MV-4-11 (cell line): ENCODE measurements at regions not wholly inside any gene's neighbourhood (a gene's known extent, or its start where the extent isn't known, plus 50 kb on each side); places are given as distances from the start of the nearest gene placed in this dataset.
A peak's percentile ranks its signal among the peaks of the same experiment; 100 is the strongest.
"Not testable (repeated sequence)": the region's sequence is repeated elsewhere in the genome, so short reads cannot be mapped to it uniquely, and the experiment has no call there.

Experiments
- DNase-seq: peaks from one replicate; lab custom pipeline; 2025; lab: John Stamatoyannopoulos, UW

- DNase-seq, result no peak
Observed at GRCh38 chr12:46711756-46712155, 114.0 kb downstream of the SLC38A4 start.

GRCh38 chr12:46710125-46710743 lies 115.6 kb downstream of the SLC38A4 start:
- DNase-seq, result no peak

- peak; percentile 93 for DNase-seq
Observed at GRCh38 chr12:46702581-46703344, 123.0 kb downstream of the SLC38A4 start.

GRCh38 chr12:46701356-46701755 lies 124.4 kb downstream of the SLC38A4 start:
- no peak for DNase-seq

GRCh38 chr12:46699986-46700385 lies 125.8 kb downstream of the SLC38A4 start:
- peak; percentile 89 for DNase-seq

- DNase-seq, result peak; percentile 18
Observed at GRCh38 chr12:46698003-46698402, 127.8 kb downstream of the SLC38A4 start.

GRCh38 chr12:46693518-46693917 lies 132.3 kb downstream of the SLC38A4 start:
- no peak for DNase-seq

GRCh38 chr12:46693034-46693433 lies 132.8 kb downstream of the SLC38A4 start:
- DNase-seq, result no peak

- no peak for DNase-seq
Observed at GRCh38 chr12:46692606-46693005, 133.2 kb downstream of the SLC38A4 start.

- DNase-seq, result no peak
Observed at GRCh38 chr12:46686267-46686942, 139.4 kb downstream of the SLC38A4 start.

- not testable (repeated sequence) for DNase-seq
Observed at GRCh38 chr12:46684243-46684642, 141.6 kb downstream of the SLC38A4 start.

GRCh38 chr12:46682148-46682547 lies 143.6 kb downstream of the SLC38A4 start:
- no peak for DNase-seq

GRCh38 chr12:46680506-46680905 lies 145.3 kb downstream of the SLC38A4 start:
- DNase-seq, result no peak

GRCh38 chr12:46679754-46680153 lies 146.0 kb downstream of the SLC38A4 start:
- no peak for DNase-seq

- DNase-seq, result peak; percentile 30
Observed at GRCh38 chr12:46678426-46678825, 147.4 kb downstream of the SLC38A4 start.

GRCh38 chr12:46677749-46678148 lies 148.0 kb downstream of the SLC38A4 start:
- DNase-seq, result no peak

- DNase-seq, result no peak
Observed at GRCh38 chr12:46676797-46677520, 148.8 kb downstream of the SLC38A4 start.

GRCh38 chr12:46676396-46676795 lies 149.4 kb downstream of the SLC38A4 start:
- no peak for DNase-seq

- DNase-seq, result no peak
Observed at GRCh38 chr12:46675736-46676135, 150.1 kb downstream of the SLC38A4 start.

GRCh38 chr12:46674800-46675199 lies 151.0 kb downstream of the SLC38A4 start:
- DNase-seq, result no peak

GRCh38 chr12:46674129-46674528 lies 151.7 kb downstream of the SLC38A4 start:
- DNase-seq, result no peak

- DNase-seq, result no peak
Observed at GRCh38 chr12:46671102-46671501, 154.7 kb downstream of the SLC38A4 start.
